ENCODE measurements at regions not wholly inside any gene's neighbourhood (a gene's known extent, or its start where the extent isn't known, plus 50 kb on each side); places are given as distances from the start of the nearest gene placed in this dataset.

DNA sequence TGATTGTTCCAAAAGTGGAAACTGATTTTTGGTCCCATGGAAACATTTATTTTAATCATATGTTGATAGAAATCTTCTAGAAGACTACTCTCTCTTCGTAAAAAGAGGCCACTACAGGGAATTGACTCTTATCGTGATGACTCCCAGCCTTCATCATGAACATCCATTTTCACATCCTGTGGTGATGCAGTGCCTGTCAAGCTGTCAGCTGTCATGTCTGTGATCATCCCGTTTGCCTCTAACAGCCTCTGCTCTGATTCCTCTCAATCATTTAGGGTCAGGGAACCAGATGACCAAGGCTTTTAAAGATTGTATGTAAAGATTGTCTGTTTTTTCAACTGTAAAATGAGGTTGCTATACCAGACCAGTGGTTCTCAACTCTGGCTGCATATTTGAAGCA is 419.0 kb upstream of the MGAT4C start:
- TF ChIP-seq, protein P1, sequence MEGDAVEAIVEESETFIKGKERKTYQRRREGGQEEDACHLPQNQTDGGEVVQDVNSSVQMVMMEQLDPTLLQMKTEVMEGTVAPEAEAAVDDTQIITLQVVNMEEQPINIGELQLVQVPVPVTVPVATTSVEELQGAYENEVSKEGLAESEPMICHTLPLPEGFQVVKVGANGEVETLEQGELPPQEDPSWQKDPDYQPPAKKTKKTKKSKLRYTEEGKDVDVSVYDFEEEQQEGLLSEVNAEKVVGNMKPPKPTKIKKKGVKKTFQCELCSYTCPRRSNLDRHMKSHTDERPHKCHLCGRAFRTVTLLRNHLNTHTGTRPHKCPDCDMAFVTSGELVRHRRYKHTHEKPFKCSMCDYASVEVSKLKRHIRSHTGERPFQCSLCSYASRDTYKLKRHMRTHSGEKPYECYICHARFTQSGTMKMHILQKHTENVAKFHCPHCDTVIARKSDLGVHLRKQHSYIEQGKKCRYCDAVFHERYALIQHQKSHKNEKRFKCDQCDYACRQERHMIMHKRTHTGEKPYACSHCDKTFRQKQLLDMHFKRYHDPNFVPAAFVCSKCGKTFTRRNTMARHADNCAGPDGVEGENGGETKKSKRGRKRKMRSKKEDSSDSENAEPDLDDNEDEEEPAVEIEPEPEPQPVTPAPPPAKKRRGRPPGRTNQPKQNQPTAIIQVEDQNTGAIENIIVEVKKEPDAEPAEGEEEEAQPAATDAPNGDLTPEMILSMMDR (IDR thresholded peaks at IDR 0.05; ENCODE audit: insufficient read depth, low read depth, low read length, missing control alignments), result no peak
- no peak overlapping the region for H3K4me3 ChIP-seq (ENCODE audit: low read depth, low read length)
- DNase-seq (ENCODE audit: low read depth), result no peak

DNA sequence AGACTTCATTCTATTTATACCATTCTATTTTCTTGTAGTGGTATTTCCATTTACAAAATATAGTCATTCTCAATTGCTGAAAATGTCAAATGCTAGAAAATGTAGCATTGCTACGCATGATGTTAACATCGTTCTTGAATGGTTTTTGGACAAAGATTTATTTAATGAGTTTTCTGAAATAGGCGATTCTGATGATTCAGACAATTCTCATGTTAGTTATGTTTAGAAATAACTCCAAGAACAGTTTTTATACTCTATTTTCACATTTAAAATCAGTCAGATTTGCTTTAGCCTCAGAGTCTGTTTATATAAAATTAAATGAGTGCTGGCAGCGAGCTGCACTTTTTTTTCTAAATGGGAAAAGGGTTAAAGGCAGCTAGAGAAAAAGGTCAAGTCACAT is 414.8 kb upstream of the MGAT4C start:
- no peak overlapping the region for H3K4me3 ChIP-seq (ENCODE audit: low read depth, low read length)
- DNase-seq (ENCODE audit: low read depth), result no peak
- TF ChIP-seq, protein P1 (IDR thresholded peaks at IDR 0.05; ENCODE audit: insufficient read depth, low read depth, low read length, missing control alignments), result no peak

DNA sequence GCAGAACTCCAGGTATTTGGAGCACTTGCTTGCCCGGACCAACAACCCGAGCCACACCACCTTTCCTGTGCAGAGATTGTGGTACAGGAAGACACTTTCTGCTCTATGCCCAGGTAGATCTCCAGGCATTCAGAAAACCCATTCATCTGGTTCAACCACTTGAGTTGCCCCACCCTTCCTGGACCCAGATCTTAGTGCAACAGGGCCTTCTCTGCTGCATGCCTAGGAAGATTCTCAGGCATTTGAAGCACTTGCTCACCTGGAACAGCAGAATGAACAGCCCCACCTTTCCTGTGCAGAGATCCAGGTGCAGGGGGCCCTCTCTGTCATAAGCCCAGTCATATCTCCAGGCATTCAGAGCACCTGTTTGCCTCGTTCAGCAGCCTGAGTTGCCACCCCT is 412.8 kb upstream of the MGAT4C start:
- H3K4me3 ChIP-seq (ENCODE audit: low read depth, low read length), result no peak overlapping the region
- TF ChIP-seq, protein P1 (IDR thresholded peaks at IDR 0.05; ENCODE audit: insufficient read depth, low read depth, low read length, missing control alignments), result no peak
- no peak for DNase-seq (ENCODE audit: low read depth)

DNA sequence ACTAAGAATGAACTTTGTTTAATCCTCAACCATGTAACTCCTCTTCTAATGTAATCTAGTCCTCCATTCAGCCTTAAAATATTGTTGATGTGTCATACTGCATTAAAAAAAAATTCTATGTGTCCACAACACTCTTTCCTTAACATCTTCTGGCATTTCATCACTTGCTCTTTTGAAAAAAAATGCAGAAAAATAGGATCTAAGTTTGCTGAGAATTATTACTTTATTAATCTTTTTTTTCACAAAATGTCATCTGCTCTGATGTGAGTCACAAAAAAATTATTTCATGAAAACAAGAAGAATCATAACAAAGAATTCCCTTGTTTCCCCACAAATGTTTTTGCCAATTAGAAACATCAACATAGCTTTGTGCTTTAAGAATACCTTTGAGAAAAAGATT is 410.1 kb upstream of the MGAT4C start:
- TF ChIP-seq, protein P1 (IDR thresholded peaks at IDR 0.05; ENCODE audit: insufficient read depth, low read depth, low read length, missing control alignments), result no peak

DNA sequence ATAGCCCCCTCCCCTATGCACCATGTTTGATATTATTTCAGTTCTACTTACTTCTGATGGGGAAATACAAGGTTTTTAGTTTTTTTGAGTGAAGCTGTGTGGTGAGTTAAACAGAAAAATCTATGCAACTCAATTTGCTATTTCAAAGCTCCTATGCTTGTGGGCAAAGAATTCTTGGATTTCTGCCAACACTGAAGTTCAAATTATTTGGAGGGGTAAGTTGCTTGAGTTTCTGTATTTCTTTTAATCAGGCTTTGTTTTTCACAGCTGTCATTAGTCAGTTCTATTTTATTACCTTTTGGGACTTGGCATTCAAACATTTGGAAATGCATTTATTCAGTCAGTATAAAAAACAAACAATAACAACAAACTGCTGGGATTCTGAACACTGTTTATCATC is 407.5 kb upstream of the MGAT4C start:
- DNase-seq (ENCODE audit: low read depth), result no peak
- H3K4me3 ChIP-seq (ENCODE audit: low read depth, low read length), result no peak overlapping the region
- TF ChIP-seq, protein P1 (IDR thresholded peaks at IDR 0.05; ENCODE audit: insufficient read depth, low read depth, low read length, missing control alignments), result no peak

More for the DNA sequence above, 410.1 kb upstream of the MGAT4C start:
- no peak overlapping the region for H3K4me3 ChIP-seq (ENCODE audit: low read depth, low read length)
- DNase-seq (ENCODE audit: low read depth), result no peak

DNA sequence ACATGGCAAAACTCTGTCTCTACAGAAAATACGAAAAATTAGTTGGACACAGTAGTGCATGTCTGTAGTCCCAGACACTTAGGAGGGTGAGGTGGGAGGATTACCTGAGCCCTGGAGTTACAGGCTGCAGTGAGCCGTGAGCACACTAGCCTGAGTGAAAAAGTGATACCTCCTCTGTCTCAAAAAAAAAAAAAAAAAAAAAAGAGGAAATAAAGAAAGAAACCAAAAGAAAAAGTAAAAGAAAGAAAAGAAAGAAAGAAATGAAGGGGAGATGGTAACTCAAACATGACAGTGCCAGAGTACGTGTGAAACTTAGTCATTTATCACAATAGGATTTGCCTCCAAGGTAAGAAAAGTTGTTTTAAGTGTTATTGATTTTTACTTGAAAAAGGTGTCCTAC is 407.0 kb upstream of the MGAT4C start:
- no peak overlapping the region for H3K4me3 ChIP-seq (ENCODE audit: low read depth, low read length)
- TF ChIP-seq, protein P1 (IDR thresholded peaks at IDR 0.05; ENCODE audit: insufficient read depth, low read depth, low read length, missing control alignments), result no peak
- DNase-seq (ENCODE audit: low read depth), result no peak

DNA sequence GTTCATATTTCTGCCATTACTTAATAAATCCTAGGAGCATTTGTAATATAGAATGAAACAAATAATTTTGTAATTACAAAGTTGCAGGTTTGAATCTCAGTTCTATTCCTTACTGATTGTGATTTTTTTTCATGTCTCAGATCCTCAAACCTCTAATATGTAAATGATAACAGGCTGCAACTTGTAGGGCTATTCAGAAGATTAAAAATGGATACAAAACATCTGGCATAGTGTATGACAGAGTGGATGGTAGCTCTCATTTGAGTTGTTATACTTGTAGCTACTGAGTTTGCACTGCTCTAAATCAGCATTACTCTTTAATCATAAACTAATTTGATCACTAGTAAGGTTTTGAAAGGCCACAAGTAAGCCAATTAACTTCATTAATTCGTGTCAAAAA is 406.3 kb upstream of the MGAT4C start:
- no peak overlapping the region for H3K4me3 ChIP-seq (ENCODE audit: low read depth, low read length)
- DNase-seq (ENCODE audit: low read depth), result no peak
- TF ChIP-seq, protein P1 (IDR thresholded peaks at IDR 0.05; ENCODE audit: insufficient read depth, low read depth, low read length, missing control alignments), result no peak

Measured in GM12865 (cell line).